ENCODE measurements at regions not wholly inside any gene's neighbourhood (a gene's known extent, or its start where the extent isn't known, plus 50 kb on each side); places are given as distances from the start of the nearest gene placed in this dataset.

GRCh38 chr3:163936543-163936942 lies 1141.8 kb downstream of the SI start:
- intact Hi-C loops (cut with micrococcal nuclease): no loop called here
- Histone ChIP-seq H3K4me1 (ENCODE audit: control insufficient read depth in 1 of 2, insufficient read depth in 2 of 2, low read length in 2 of 2) (peaks cover 7 to 13% of the 10 kb centered on the region in 2 experiments; a peak in 3 of 4 replicates), H3K9me3 (ENCODE audit: control insufficient read depth in 1 of 2, insufficient read depth in 1 of 2, low read depth in 1 of 2, low read length in 2 of 2) (no peaks in the 10 kb centered on the region), H3K27me3 (ENCODE audit: insufficient read depth, low read length) (no peaks in the 10 kb centered on the region), H3K9ac (ENCODE audit: low read length) (no peak overlapping the region), H3K27ac (ENCODE audit: low read depth, low read length) (no peak overlapping the region), H3K9me2 (ENCODE audit: insufficient read depth) (no peaks in the 10 kb centered on the region), H3K79me2 (ENCODE audit: insufficient read depth, low read length) (no peaks in the 10 kb centered on the region), H3K36me3 (ENCODE audit: control insufficient read depth in 1 of 2, insufficient read depth in 2 of 2, low read length in 2 of 2) (no peaks in the 10 kb centered on the region), H2AFZ (ENCODE audit: low read depth, low read length, poor library complexity, severe bottlenecking) (no peak overlapping the region), H3K4me2 (ENCODE audit: low read length) (no peak overlapping the region), H4K20me1 (ENCODE audit: insufficient read depth) (no peaks in the 10 kb centered on the region), H3K4me3 (replicated peaks in 1 of 2; ENCODE audit: low read depth in 1 of 2, low read length in 2 of 2) (no peak overlapping the region)
- BruUV-seq (replicated peaks): no TSS peak
- ATAC-seq (no peak), DNase-seq (ENCODE audit: low read depth, low spot score) (no peak)
- CTCF ChIA-PET: no interaction called here
- RAD21 ChIA-PET (ENCODE audit: low non-redundant PET in 1 of 2, low total read pairs in 2 of 2, uncharacterized antibody in 2 of 2, unreplicated experiment in 2 of 2): no interaction called here
- TF ChIP-seq SRF (IDR thresholded peaks at IDR 0.05; ENCODE audit: low read depth) (no peak), SIN3A (IDR thresholded peaks at IDR 0.05; ENCODE audit: low read depth) (no peak), RAD21 (IDR thresholded peaks at IDR 0.05; ENCODE audit: low read depth) (no peak), EGR1 (IDR thresholded peaks at IDR 0.05; ENCODE audit: low read depth) (no peak), CEBPB (IDR thresholded peaks at IDR 0.05; ENCODE audit: low read depth) (no peak), MAX (IDR thresholded peaks at IDR 0.05) (no peak), FOSL1 (IDR thresholded peaks at IDR 0.05; ENCODE audit: low read depth) (no peak), EZH2 (IDR thresholded peaks at IDR 0.05) (no peak), ZNF274 (IDR thresholded peaks at IDR 0.05; ENCODE audit: low read depth, low read length) (no peak), POLR2AphosphoS5 (IDR thresholded peaks at IDR 0.05; ENCODE audit: low read depth, low read length) (no peak), CTCF (IDR thresholded peaks at IDR 0.05 in 2 of 3, conservative IDR thresholded peaks at IDR 0.05 in 1 of 3; ENCODE audit: borderline replicate concordance in 1 of 3, insufficient read depth in 1 of 3, low read depth in 2 of 3, low read length in 2 of 3) (no peak), EZH2phosphoT487 (IDR thresholded peaks at IDR 0.05; ENCODE audit: borderline replicate concordance) (no peak), CBX3 (IDR thresholded peaks at IDR 0.05; ENCODE audit: low read depth) (no peak), SP1 (IDR thresholded peaks at IDR 0.05; ENCODE audit: low read depth) (no peak), YY1 (IDR thresholded peaks at IDR 0.05; ENCODE audit: extremely low read depth, insufficient replicate concordance, low read depth, low read length) (no peak), ZFX (IDR thresholded peaks at IDR 0.05) (no peak)
- TF ChIP-seq, protein P1, sequence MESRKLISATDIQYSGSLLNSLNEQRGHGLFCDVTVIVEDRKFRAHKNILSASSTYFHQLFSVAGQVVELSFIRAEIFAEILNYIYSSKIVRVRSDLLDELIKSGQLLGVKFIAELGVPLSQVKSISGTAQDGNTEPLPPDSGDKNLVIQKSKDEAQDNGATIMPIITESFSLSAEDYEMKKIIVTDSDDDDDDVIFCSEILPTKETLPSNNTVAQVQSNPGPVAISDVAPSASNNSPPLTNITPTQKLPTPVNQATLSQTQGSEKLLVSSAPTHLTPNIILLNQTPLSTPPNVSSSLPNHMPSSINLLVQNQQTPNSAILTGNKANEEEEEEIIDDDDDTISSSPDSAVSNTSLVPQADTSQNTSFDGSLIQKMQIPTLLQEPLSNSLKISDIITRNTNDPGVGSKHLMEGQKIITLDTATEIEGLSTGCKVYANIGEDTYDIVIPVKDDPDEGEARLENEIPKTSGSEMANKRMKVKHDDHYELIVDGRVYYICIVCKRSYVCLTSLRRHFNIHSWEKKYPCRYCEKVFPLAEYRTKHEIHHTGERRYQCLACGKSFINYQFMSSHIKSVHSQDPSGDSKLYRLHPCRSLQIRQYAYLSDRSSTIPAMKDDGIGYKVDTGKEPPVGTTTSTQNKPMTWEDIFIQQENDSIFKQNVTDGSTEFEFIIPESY (IDR thresholded peaks at IDR 0.05; ENCODE audit: extremely low read depth, insufficient replicate concordance, low read length): no peak
- TF ChIP-seq, protein P2, sequence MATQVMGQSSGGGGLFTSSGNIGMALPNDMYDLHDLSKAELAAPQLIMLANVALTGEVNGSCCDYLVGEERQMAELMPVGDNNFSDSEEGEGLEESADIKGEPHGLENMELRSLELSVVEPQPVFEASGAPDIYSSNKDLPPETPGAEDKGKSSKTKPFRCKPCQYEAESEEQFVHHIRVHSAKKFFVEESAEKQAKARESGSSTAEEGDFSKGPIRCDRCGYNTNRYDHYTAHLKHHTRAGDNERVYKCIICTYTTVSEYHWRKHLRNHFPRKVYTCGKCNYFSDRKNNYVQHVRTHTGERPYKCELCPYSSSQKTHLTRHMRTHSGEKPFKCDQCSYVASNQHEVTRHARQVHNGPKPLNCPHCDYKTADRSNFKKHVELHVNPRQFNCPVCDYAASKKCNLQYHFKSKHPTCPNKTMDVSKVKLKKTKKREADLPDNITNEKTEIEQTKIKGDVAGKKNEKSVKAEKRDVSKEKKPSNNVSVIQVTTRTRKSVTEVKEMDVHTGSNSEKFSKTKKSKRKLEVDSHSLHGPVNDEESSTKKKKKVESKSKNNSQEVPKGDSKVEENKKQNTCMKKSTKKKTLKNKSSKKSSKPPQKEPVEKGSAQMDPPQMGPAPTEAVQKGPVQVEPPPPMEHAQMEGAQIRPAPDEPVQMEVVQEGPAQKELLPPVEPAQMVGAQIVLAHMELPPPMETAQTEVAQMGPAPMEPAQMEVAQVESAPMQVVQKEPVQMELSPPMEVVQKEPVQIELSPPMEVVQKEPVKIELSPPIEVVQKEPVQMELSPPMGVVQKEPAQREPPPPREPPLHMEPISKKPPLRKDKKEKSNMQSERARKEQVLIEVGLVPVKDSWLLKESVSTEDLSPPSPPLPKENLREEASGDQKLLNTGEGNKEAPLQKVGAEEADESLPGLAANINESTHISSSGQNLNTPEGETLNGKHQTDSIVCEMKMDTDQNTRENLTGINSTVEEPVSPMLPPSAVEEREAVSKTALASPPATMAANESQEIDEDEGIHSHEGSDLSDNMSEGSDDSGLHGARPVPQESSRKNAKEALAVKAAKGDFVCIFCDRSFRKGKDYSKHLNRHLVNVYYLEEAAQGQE (IDR thresholded peaks at IDR 0.05; ENCODE audit: low read depth): no peak
- TF ChIP-seq, protein P3, sequence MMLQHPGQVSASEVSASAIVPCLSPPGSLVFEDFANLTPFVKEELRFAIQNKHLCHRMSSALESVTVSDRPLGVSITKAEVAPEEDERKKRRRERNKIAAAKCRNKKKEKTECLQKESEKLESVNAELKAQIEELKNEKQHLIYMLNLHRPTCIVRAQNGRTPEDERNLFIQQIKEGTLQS (IDR thresholded peaks at IDR 0.05): no peak
- POLR2A ChIA-PET: no interaction called here

Measured in HCT116 (cell line).